SK-N-SH (cell line): ENCODE measurements at regions not wholly inside any gene's neighbourhood (a gene's known extent, or its start where the extent isn't known, plus 50 kb on each side); places are given as distances from the start of the nearest gene placed in this dataset.

Source experiments
- CTCF ChIA-PET: fragments of 300-600, 350-600 bp; formaldehyde crosslinking; extraction: SDS; loops from one replicate; lab custom pipeline; 2021; lab: Yijun Ruan, JAX
- POLR2A ChIA-PET: fragments of 350-600 bp; sonication (Branson Sonifier 250); formaldehyde crosslinking; extraction: SDS; loops from one replicate; lab custom pipeline; 2020; ENCODE audit warnings: antibody characterized with exemption, inconsistent platforms; lab: Yijun Ruan, JAX
- DNase-seq: peaks from one replicate; pipeline ENCODE4 v3.0.0; 2012
- H2AFZ ChIP-seq: fragments of 200-600 bp; sonication (generic); 2 replicates; pipeline ENCODE4 v1.8.1; 2016; ENCODE audit warnings: antibody characterized with exemption, mild to moderate bottlenecking, low read depth
- H3F3A ChIP-seq: fragments of 200-600 bp; sonication (generic); replicated peaks from 2 replicates; pipeline ENCODE3; 2016; ENCODE audit warnings: antibody characterized with exemption, mild to moderate bottlenecking; ENCODE audit not compliant: insufficient read depth
- H3K27ac ChIP-seq, 2 experiments: fragments of 200-500 bp in 1 of 2; fragments of 200-600 bp in 1 of 2; sonication (Bioruptor generic) in 1 of 2; sonication (generic), shearing (Covaris generic) in 1 of 2; 2 replicates each; pipeline versions ENCODE4 v1.5.1 to v1.6.1; 2014 to 2016; ENCODE audit warnings: low read depth in 2 of 2, inconsistent platforms in 1 of 2, low read length in 1 of 2, mild to moderate bottlenecking in 1 of 2, mixed read lengths in 1 of 2
- H3K27me3 ChIP-seq: fragments of 200-600 bp; sonication (generic), shearing (Covaris generic); 2 replicates; pipeline ENCODE4 v1.6.1; 2016; ENCODE audit warnings: mixed run types; ENCODE audit not compliant: insufficient read depth
- H3K36me3 ChIP-seq, 2 experiments: fragments of 200-500 bp in 1 of 2; fragments of 200-600 bp in 1 of 2; sonication (Bioruptor generic) in 1 of 2; sonication (generic) in 1 of 2; replicated peaks in 1 of 2; 2 replicates each; pipeline versions ENCODE3 to v1.5.1; 2014 to 2016; ENCODE audit warnings: low read length in 1 of 2, mild to moderate bottlenecking in 1 of 2; ENCODE audit not compliant: insufficient read depth in 2 of 2, control insufficient read depth in 1 of 2
- H3K4me1 ChIP-seq, 2 experiments: fragments of 200-500 bp in 1 of 2; fragments of 200-600 bp in 1 of 2; sonication (Bioruptor generic) in 1 of 2; sonication (generic), shearing (Covaris generic) in 1 of 2; 2 replicates each; pipeline versions ENCODE4 v1.5.1 to v1.6.1; 2014 to 2016; ENCODE audit warnings: low read depth in 1 of 2, low read length in 1 of 2, mixed run types in 1 of 2; ENCODE audit not compliant: insufficient read depth in 2 of 2, control insufficient read depth in 1 of 2
- H3K4me2 ChIP-seq: fragments of 200-600 bp; sonication (generic), shearing (Covaris generic); 2 replicates; pipeline ENCODE4 v1.6.1; 2017; ENCODE audit warnings: mixed run types
- H3K4me3 ChIP-seq, 2 experiments: fragments of 200-500 bp in 1 of 2; fragments of 200-600 bp in 1 of 2; sonication (Bioruptor generic) in 1 of 2; sonication (generic), shearing (Covaris generic) in 1 of 2; 2 replicates each; pipeline versions ENCODE4 v1.5.1 to v1.8.1; 2014 to 2016; ENCODE audit warnings: low read depth in 2 of 2, inconsistent platforms in 1 of 2, low read length in 1 of 2, mild to moderate bottlenecking in 1 of 2, mixed read lengths in 1 of 2, moderate library complexity in 1 of 2
- H3K79me2 ChIP-seq: fragments of 200-600 bp; sonication (generic); 2 replicates; pipeline ENCODE4 v1.8.1; 2017; ENCODE audit warnings: mild to moderate bottlenecking; ENCODE audit not compliant: insufficient read depth
- H3K9ac ChIP-seq: fragments of 200-600 bp; sonication (generic); 2 replicates; pipeline ENCODE4 v1.6.1; 2017; ENCODE audit warnings: mixed run types
- H3K9me2 ChIP-seq: fragments of 200-600 bp; sonication (generic); 2 replicates; pipeline ENCODE4 v1.6.1; 2017; ENCODE audit warnings: mixed run types
- H3K9me3 ChIP-seq: fragments of 200-600 bp; sonication (generic); 2 replicates; pipeline ENCODE4 v1.6.1; 2017; ENCODE audit warnings: mixed run types, mild to moderate bottlenecking, moderate library complexity
- H4K20me1 ChIP-seq: fragments of 200-600 bp; sonication (generic); 2 replicates; pipeline ENCODE4 v1.6.1; 2017; ENCODE audit warnings: mild to moderate bottlenecking, mixed run types; ENCODE audit not compliant: insufficient read depth
- CHD2 ChIP-seq: fragments of 150-350 bp; IDR thresholded peaks from 2 replicates; pipeline ENCODE4 v1.6.1; 2018; ENCODE audit warnings: low read length; ENCODE audit not compliant: partially characterized antibody
- CTCF ChIP-seq: fragments of 200-600 bp; sonication (generic); IDR thresholded peaks from 2 replicates; pipeline ENCODE4 v1.6.1; 2017; ENCODE audit warnings: antibody characterized with exemption, mild to moderate bottlenecking, moderate library complexity
- MEF2A ChIP-seq: IDR thresholded peaks from 2 replicates; pipeline ENCODE4 v1.4.0; 2012; ENCODE audit warnings: low read depth, borderline replicate concordance
- NRF1 ChIP-seq: IDR thresholded peaks from 2 replicates; pipeline ENCODE4 v1.6.1; 2012; ENCODE audit warnings: low read depth, mild to moderate bottlenecking, low read length
- POLR2AphosphoS5 ChIP-seq: IDR thresholded peaks from 2 replicates; pipeline ENCODE4 v1.6.1; 2012; ENCODE audit warnings: low read depth, low read length
- RAD21 ChIP-seq: IDR thresholded peaks from 2 replicates; pipeline ENCODE4 v1.6.1; 2012; ENCODE audit warnings: mild to moderate bottlenecking, low read length
- RCOR1 ChIP-seq: fragments of 150-350 bp; IDR thresholded peaks from 2 replicates; pipeline ENCODE4 v1.6.1; 2017; ENCODE audit warnings: antibody characterized with exemption, low read length
- RFX5 ChIP-seq: IDR thresholded peaks from 2 replicates; pipeline ENCODE4 v1.6.1; 2012; ENCODE audit warnings: mild to moderate bottlenecking, improper control_type of control experiment, low read length
- RXRA ChIP-seq: IDR thresholded peaks from 2 replicates; pipeline ENCODE4 v1.4.0; 2012; ENCODE audit warnings: low read depth, mild to moderate bottlenecking, borderline replicate concordance
- TCF12 ChIP-seq: IDR thresholded peaks from 2 replicates; pipeline ENCODE4 v1.4.0; 2012
- TEAD4 ChIP-seq: IDR thresholded peaks from 2 replicates; pipeline ENCODE4 v1.4.0; 2012; ENCODE audit warnings: mild to moderate bottlenecking, borderline replicate concordance; ENCODE audit not compliant: insufficient read depth
- USF1 ChIP-seq: IDR thresholded peaks from 2 replicates; pipeline ENCODE4 v1.4.0; 2012; ENCODE audit warnings: low read depth, borderline replicate concordance
- WGBS: methylation state at CpG from one replicate; pipeline ENCODE4 v1.1.6; 2017; ENCODE audit warnings: low lambda C conversion rate; 5-methylcytosine and 5-hydroxymethylcytosine counted together
- TF ChIP-seq, protein P1 (sequence below): IDR thresholded peaks from 2 replicates; pipeline ENCODE4 v1.4.0; 2012; ENCODE audit warnings: low read depth, borderline replicate concordance
- TF ChIP-seq, protein P2 (sequence below): fragments of 150-350 bp; IDR thresholded peaks from 2 replicates; pipeline ENCODE4 v1.6.1; 2017; ENCODE audit warnings: antibody characterized with exemption, low read length, low read depth, borderline replicate concordance

- H3K4me1 ChIP-seq = no peaks in the 10 kb centered on the region
Measured at GRCh38 chr6:141212296-141212695, 920.4 kb upstream of the GJE1 start.

DNA sequence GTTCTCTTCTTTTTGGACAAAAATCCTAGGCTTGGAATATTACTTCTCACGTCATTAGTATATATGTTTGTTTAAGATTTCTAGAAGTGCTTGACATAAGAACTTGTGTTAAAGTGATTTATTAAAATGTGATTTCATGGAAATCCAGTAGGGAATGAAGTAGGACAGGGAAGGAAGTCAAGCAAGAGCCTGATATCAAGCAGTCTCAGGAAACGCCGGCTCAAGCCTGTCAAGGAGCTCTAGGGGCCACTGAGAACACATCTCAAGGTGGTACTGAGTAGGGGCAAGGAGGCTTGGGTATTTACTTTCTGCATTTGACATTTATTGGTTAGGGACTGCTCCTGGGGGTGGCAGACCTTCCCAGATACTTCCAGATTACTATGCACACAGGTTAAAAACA lies 920.9 kb upstream of the GJE1 start:
- ChIA-PET CTCF (no interaction called here), POLR2A (no interaction called here)
- H3K36me3 ChIP-seq = no peaks in the 10 kb centered on the region
- no peak overlapping the region for H3K9ac ChIP-seq
- no peak overlapping the region for H2AFZ ChIP-seq
- H3K4me2 ChIP-seq = no peak overlapping the region
- TF ChIP-seq NRF1 = no peak
- no peak for TF ChIP-seq POLR2AphosphoS5
- no peak for TF ChIP-seq CTCF
- TF ChIP-seq TCF12 = no peak
- no peak for TF ChIP-seq RAD21
- TF ChIP-seq, all 33 proteins: peak for 0
- 3% methylated on average over 3 of the region's 3 CpGs for WGBS
- Histone ChIP-seq H3F3A (no peaks in the 10 kb centered on the region), H4K20me1 (no peaks in the 10 kb centered on the region), H3K27me3 (no peaks in the 10 kb centered on the region), H3K79me2 (no peaks in the 10 kb centered on the region), H3K9me2 (no peaks in the 10 kb centered on the region), H3K4me1 (no peaks in the 10 kb centered on the region), H3K9me3 (no peaks in the 10 kb centered on the region), H3K4me3 (no peak overlapping the region), H3K27ac (no peak overlapping the region)
- DNase-seq = no peak

More at GRCh38 chr6:141212296-141212695, 920.4 kb upstream of the GJE1 start:
- no peak overlapping the region for H3K4me3 ChIP-seq
- no peak for DNase-seq
- TF ChIP-seq CHD2 (no peak), RFX5 (no peak), TEAD4 (no peak)
- H3K9ac ChIP-seq = no peak overlapping the region
- ChIA-PET CTCF (no interaction called here), POLR2A (no interaction called here)
- H3K27ac ChIP-seq = no peak overlapping the region
- H3K9me3 ChIP-seq = no peaks in the 10 kb centered on the region
- H3K79me2 ChIP-seq = no peaks in the 10 kb centered on the region
- H3F3A ChIP-seq = no peaks in the 10 kb centered on the region
- H3K4me2 ChIP-seq = no peak overlapping the region
- no peak overlapping the region for H2AFZ ChIP-seq
- no peaks in the 10 kb centered on the region for H3K9me2 ChIP-seq
- H3K36me3 ChIP-seq = no peaks in the 10 kb centered on the region
- no peaks in the 10 kb centered on the region for H4K20me1 ChIP-seq
- 14% methylated on average over 1 of the region's 1 CpG for WGBS
- H3K27me3 ChIP-seq = no peaks in the 10 kb centered on the region

DNA sequence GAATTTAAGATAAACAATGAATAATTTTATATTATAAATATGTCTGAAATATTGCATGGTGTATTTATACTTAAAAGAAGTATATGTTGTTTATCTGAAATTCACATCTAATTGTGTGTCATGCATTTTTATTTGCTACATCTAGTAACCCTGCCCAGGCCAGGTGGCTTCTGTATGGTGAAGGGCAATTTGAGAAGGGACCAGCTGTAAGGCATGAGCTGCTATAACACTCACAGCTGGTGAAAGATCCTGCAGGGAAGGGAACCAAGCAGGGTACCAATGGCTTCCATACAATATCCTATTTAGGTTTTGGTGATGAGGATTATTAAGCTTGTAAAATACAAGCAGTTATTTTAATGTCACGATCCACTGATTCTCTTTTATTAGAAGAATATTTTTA lies 921.8 kb upstream of the GJE1 start:
- DNase-seq = no peak
- Histone ChIP-seq H3K4me3 (no peak overlapping the region), H3K9me2 (no peaks in the 10 kb centered on the region), H3K79me2 (no peaks in the 10 kb centered on the region), H3K9ac (no peak overlapping the region), H3K27ac (no peak overlapping the region), H3K4me2 (no peak overlapping the region), H3K36me3 (no peaks in the 10 kb centered on the region), H2AFZ (no peak overlapping the region), H4K20me1 (no peaks in the 10 kb centered on the region), H3K27me3 (no peaks in the 10 kb centered on the region), H3K4me1 (no peaks in the 10 kb centered on the region), H3F3A (no peaks in the 10 kb centered on the region), H3K9me3 (no peaks in the 10 kb centered on the region)
- 0% methylated on average over 1 of the region's 1 CpG for WGBS
- ChIA-PET CTCF (no interaction called here), POLR2A (no interaction called here)
- no peak for TF ChIP-seq MEF2A
- TF ChIP-seq USF1 = no peak
- TF ChIP-seq POLR2AphosphoS5 = no peak
- no peak for TF ChIP-seq RXRA
- TF ChIP-seq RAD21 = no peak
- TF ChIP-seq, protein P1, sequence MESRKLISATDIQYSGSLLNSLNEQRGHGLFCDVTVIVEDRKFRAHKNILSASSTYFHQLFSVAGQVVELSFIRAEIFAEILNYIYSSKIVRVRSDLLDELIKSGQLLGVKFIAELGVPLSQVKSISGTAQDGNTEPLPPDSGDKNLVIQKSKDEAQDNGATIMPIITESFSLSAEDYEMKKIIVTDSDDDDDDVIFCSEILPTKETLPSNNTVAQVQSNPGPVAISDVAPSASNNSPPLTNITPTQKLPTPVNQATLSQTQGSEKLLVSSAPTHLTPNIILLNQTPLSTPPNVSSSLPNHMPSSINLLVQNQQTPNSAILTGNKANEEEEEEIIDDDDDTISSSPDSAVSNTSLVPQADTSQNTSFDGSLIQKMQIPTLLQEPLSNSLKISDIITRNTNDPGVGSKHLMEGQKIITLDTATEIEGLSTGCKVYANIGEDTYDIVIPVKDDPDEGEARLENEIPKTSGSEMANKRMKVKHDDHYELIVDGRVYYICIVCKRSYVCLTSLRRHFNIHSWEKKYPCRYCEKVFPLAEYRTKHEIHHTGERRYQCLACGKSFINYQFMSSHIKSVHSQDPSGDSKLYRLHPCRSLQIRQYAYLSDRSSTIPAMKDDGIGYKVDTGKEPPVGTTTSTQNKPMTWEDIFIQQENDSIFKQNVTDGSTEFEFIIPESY = no peak
- TF ChIP-seq, protein P2, sequence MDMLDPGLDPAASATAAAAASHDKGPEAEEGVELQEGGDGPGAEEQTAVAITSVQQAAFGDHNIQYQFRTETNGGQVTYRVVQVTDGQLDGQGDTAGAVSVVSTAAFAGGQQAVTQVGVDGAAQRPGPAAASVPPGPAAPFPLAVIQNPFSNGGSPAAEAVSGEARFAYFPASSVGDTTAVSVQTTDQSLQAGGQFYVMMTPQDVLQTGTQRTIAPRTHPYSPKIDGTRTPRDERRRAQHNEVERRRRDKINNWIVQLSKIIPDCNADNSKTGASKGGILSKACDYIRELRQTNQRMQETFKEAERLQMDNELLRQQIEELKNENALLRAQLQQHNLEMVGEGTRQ = no peak
- TF ChIP-seq RCOR1 = no peak
